Ectodermal cell (in vitro differentiated cells): ENCODE measurements at regions not wholly inside any gene's neighbourhood (a gene's known extent, or its start where the extent isn't known, plus 50 kb on each side); places are given as distances from the start of the nearest gene placed in this dataset.

Experiments
- H3K27ac ChIP-seq: 2 replicates; pipeline ENCODE4 v1.7.0; 2013; ENCODE audit warnings: mild to moderate bottlenecking, low read depth, low read length; ENCODE audit not compliant: insufficient read depth, poor library complexity, severe bottlenecking
- H3K27me3 ChIP-seq: 2 replicates; pipeline ENCODE4 v1.7.0; 2013; ENCODE audit warnings: mild to moderate bottlenecking, low read length; ENCODE audit not compliant: insufficient read depth, control insufficient read depth, poor library complexity, severe bottlenecking
- H3K36me3 ChIP-seq: one replicate; pipeline ENCODE4 v1.7.0; 2013; ENCODE audit warnings: low read length; ENCODE audit not compliant: control insufficient read depth, insufficient read depth
- H3K4me1 ChIP-seq: one replicate; pipeline ENCODE4 v1.7.0; 2013; ENCODE audit warnings: low read length; ENCODE audit not compliant: control insufficient read depth, insufficient read depth
- H3K4me3 ChIP-seq: 2 replicates; pipeline ENCODE4 v1.7.0; 2013; ENCODE audit warnings: low read depth, low read length, control low read depth; ENCODE audit not compliant: insufficient read depth
- H3K9me3 ChIP-seq: 2 replicates; pipeline ENCODE4 v1.7.0; 2013; ENCODE audit warnings: mild to moderate bottlenecking, low read length, moderate library complexity; ENCODE audit not compliant: control insufficient read depth
- WGBS, 2 experiments: methylation state at CpG; one replicate each; pipeline ENCODE4 v1.1.7; 2013; ENCODE audit warnings: missing lambda C conversion rate in 2 of 2; 5-methylcytosine and 5-hydroxymethylcytosine counted together

GRCh38 chr3:6785726-6786125 lies 75.2 kb upstream of the GRM7 start:
- no peaks in the 10 kb centered on the region for H3K4me1 ChIP-seq
- 84 to 100% methylated on average over 2 of the region's 2 CpGs for WGBS, 2 experiments
- H3K27ac ChIP-seq: no peak overlapping the region
- H3K36me3 ChIP-seq: no peaks in the 10 kb centered on the region
- H3K9me3 ChIP-seq: no peaks in the 10 kb centered on the region
- H3K27me3 ChIP-seq: no peaks in the 10 kb centered on the region
- H3K4me3 ChIP-seq: no peak overlapping the region

- Histone ChIP-seq H3K4me3 (no peak overlapping the region), H3K27ac (no peak overlapping the region), H3K27me3 (no peaks in the 10 kb centered on the region), H3K4me1 (no peaks in the 10 kb centered on the region), H3K9me3 (no peaks in the 10 kb centered on the region), H3K36me3 (no peaks in the 10 kb centered on the region)
- WGBS, 2 experiments: 100% methylated on average over 1 to 2 of the region's 2 CpGs
Measured at GRCh38 chr3:6791161-6791560, 69.8 kb upstream of the GRM7 start.

GRCh38 chr3:6799264-6799915 lies 61.5 kb upstream of the GRM7 start:
- Histone ChIP-seq H3K4me1 (no peaks in the 10 kb centered on the region), H3K4me3 (no peak overlapping the region), H3K36me3 (no peaks in the 10 kb centered on the region), H3K9me3 (no peaks in the 10 kb centered on the region), H3K27me3 (no peaks in the 10 kb centered on the region), H3K27ac (no peak overlapping the region)
- 66 to 67% methylated on average over 3 to 6 of the region's 6 CpGs for WGBS, 2 experiments

GRCh38 chr3:6803619-6804018 lies 57.3 kb upstream of the GRM7 start:
- H3K27me3 ChIP-seq: no peaks in the 10 kb centered on the region
- no peaks in the 10 kb centered on the region for H3K36me3 ChIP-seq
- H3K4me1 ChIP-seq: no peaks in the 10 kb centered on the region
- H3K9me3 ChIP-seq: no peaks in the 10 kb centered on the region
- H3K27ac ChIP-seq: no peak overlapping the region
- no peak overlapping the region for H3K4me3 ChIP-seq
- WGBS, 2 experiments: 94 to 97% methylated on average over 3 of the region's 3 CpGs

GRCh38 chr3:6805236-6805635 lies 55.7 kb upstream of the GRM7 start:
- H3K27ac ChIP-seq: no peak overlapping the region
- no peaks in the 10 kb centered on the region for H3K36me3 ChIP-seq
- no peaks in the 10 kb centered on the region for H3K27me3 ChIP-seq
- H3K9me3 ChIP-seq: no peaks in the 10 kb centered on the region
- no peaks in the 10 kb centered on the region for H3K4me1 ChIP-seq
- WGBS, 2 experiments: 87 to 93% methylated on average over 2 of the region's 2 CpGs
- H3K4me3 ChIP-seq: no peak overlapping the region

GRCh38 chr3:6806991-6807390 lies 53.9 kb upstream of the GRM7 start:
- no peak overlapping the region for H3K27ac ChIP-seq

GRCh38 chr3:6807967-6808588 lies 52.8 kb upstream of the GRM7 start:
- H3K27me3 ChIP-seq: no peaks in the 10 kb centered on the region
- H3K4me1 ChIP-seq: no peaks in the 10 kb centered on the region
- H3K27ac ChIP-seq: no peak overlapping the region
- no peaks in the 10 kb centered on the region for H3K36me3 ChIP-seq
- no peaks in the 10 kb centered on the region for H3K9me3 ChIP-seq
- H3K4me3 ChIP-seq: no peak overlapping the region
- WGBS, 2 experiments: 93 to 94% methylated on average over 8 of the region's 8 CpGs

More at GRCh38 chr3:6806991-6807390, 53.9 kb upstream of the GRM7 start:
- Histone ChIP-seq H3K27me3 (no peaks in the 10 kb centered on the region), H3K4me1 (no peaks in the 10 kb centered on the region), H3K9me3 (no peaks in the 10 kb centered on the region), H3K36me3 (no peaks in the 10 kb centered on the region), H3K4me3 (no peak overlapping the region)
- 82 to 94% methylated on average over 2 to 3 of the region's 3 CpGs for WGBS, 2 experiments

- no peaks in the 10 kb centered on the region for H3K9me3 ChIP-seq
- no peaks in the 10 kb centered on the region for H3K36me3 ChIP-seq
- no peaks in the 10 kb centered on the region for H3K27me3 ChIP-seq
- no peak overlapping the region for H3K4me3 ChIP-seq
- no peak overlapping the region for H3K27ac ChIP-seq
- no peaks in the 10 kb centered on the region for H3K4me1 ChIP-seq
- WGBS, 2 experiments: 95 to 96% methylated on average over 2 of the region's 2 CpGs
Measured at GRCh38 chr3:6809349-6809748, 51.6 kb upstream of the GRM7 start.
